Psoas muscle (tissue), 7 donors: ENCODE measurements at regions not wholly inside any gene's neighbourhood (a gene's known extent, or its start where the extent isn't known, plus 50 kb on each side); places are given as distances from the start of the nearest gene placed in this dataset.

ENCODE experiments used
- ATAC-seq, 4 donors: fragments of 200-7000 bp; cut with Tn5 transposase; one replicate each; pipeline ENCODE4 v1.9.1; 2020; ENCODE audit warnings: moderate library complexity in 3 of 4, mild to moderate bottlenecking in 2 of 4
- DNase-seq, 2 donors: peaks; one replicate each; pipeline ENCODE4 v3.0.0-alpha.2; 2020
- H3K27ac ChIP-seq: fragments of 200-600 bp; one replicate; pipeline ENCODE4 v1.8.0; 2022
- H3K27me3 ChIP-seq, 3 donors: fragments of 200-600 bp in 1 of 3; one replicate each; pipeline versions ENCODE4 v1.6.1 to v1.8.0; 2013 to 2022; ENCODE audit warnings: low read length in 2 of 3, mild to moderate bottlenecking in 2 of 3, moderate library complexity in 1 of 3; ENCODE audit not compliant: insufficient read depth in 3 of 3
- H3K36me3 ChIP-seq, 2 donors: fragments of 200-600 bp in 1 of 2; one replicate each; pipeline versions ENCODE4 v1.6.1 to v1.8.0; 2013 to 2022; ENCODE audit warnings: low read depth in 1 of 2, mild to moderate bottlenecking in 1 of 2, moderate library complexity in 1 of 2; ENCODE audit not compliant: insufficient read depth in 1 of 2
- H3K4me1 ChIP-seq: fragments of 200-600 bp; one replicate; pipeline ENCODE4 v1.8.0; 2022
- H3K4me3 ChIP-seq: fragments of 200-600 bp; one replicate; pipeline ENCODE4 v1.8.0; 2022; ENCODE audit warnings: mild to moderate bottlenecking
- H3K9me3 ChIP-seq: fragments of 200-600 bp; one replicate; pipeline ENCODE4 v1.8.0; 2022
- WGBS, 3 donors: extraction: QIAGEN DNeasy Blood & Tissue Kit; methylation state at CpG; one replicate each; pipeline versions ENCODE4 v1.1.6 to v1.1.7; 2013; 5-methylcytosine and 5-hydroxymethylcytosine counted together
- intact Hi-C, 2 donors: fragments of 100-400 bp; cut with DNase I; formaldehyde crosslinking; loops; one replicate each; pipeline versions ENCODE4 v1.11.0 to v1.14.2; 2022
- TF ChIP-seq, protein P1 (sequence below): fragments of 200-600 bp; IDR thresholded peaks from one replicate; pipeline ENCODE4 v1.8.0; 2022; ENCODE audit warnings: antibody characterized with exemption
- donor health status: healthy with polysubstance abuse.
- donor health status: DM: no; HTN: no; CAD: no; lungs with moderate emphysema.
- donor health status: Bipolar disorder and iron deficiency.
- donor health status: healthy.
- donor health status: DM: yes; HTN: yes; CAD: no.
- donor health status: DM: no; HTN: no; CAD: no.
- donor health status: DM: yes; HTN: yes; CAD: no.

DNA sequence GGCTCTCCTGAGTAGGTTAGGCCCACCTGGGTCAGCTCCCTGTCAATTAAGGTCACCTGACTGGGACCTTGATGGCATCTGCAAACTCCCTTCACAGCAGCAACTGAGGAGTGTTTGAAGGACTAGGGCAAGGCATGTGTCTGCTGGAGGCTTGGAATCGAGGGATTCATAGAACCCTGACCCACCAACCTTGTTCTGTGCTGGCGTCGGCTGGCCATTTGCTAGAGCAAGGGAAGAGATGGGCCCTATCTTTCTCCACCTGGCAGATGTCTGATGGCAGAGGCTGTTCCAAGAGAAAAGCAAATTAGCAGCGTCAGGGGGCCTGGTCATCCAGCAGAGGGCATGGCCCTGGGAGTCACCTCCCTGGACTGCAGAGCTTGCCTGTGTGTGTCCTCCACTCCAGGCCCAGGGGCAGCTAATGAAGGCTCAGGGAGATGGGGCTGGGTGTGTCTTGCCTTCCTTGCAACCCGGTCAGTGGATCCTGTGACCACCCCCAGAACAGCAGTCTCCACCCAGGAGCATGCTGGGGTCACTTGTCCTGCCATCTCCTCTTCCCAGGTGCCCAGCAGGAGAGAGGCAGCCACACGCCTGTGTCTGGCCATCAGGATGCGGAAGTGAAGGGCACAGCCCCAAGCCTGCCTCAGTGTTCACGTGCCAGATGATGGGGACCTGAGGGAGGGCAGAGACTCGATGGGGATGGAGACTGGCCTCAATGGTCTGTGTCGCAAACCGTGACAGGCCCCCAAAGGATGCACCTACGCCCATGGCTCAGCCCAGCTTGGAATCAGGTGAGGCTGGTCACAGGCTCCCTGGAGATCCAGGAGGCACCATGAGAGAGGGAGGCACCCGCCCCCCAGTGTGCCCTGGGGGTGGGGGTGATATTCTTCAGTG, 53.9 kb downstream of the BARX1 start:
- no peak overlapping the region for H3K4me3 ChIP-seq
- no peaks in the 10 kb centered on the region for H3K9me3 ChIP-seq
- H3K27ac ChIP-seq = no peak overlapping the region
- ATAC-seq (no peak), DNase-seq (peak in 1 of 2 donors; percentile 32)
- intact Hi-C loops = no loop called here
- H3K36me3 ChIP-seq = no peaks in the 10 kb centered on the region
- peaks cover 0 to 4% (median 0%) of the 10 kb centered on the region in 3 donors for H3K27me3 ChIP-seq
- TF ChIP-seq, protein P1, sequence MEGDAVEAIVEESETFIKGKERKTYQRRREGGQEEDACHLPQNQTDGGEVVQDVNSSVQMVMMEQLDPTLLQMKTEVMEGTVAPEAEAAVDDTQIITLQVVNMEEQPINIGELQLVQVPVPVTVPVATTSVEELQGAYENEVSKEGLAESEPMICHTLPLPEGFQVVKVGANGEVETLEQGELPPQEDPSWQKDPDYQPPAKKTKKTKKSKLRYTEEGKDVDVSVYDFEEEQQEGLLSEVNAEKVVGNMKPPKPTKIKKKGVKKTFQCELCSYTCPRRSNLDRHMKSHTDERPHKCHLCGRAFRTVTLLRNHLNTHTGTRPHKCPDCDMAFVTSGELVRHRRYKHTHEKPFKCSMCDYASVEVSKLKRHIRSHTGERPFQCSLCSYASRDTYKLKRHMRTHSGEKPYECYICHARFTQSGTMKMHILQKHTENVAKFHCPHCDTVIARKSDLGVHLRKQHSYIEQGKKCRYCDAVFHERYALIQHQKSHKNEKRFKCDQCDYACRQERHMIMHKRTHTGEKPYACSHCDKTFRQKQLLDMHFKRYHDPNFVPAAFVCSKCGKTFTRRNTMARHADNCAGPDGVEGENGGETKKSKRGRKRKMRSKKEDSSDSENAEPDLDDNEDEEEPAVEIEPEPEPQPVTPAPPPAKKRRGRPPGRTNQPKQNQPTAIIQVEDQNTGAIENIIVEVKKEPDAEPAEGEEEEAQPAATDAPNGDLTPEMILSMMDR = no peak
- 86 to 90% (median 86%) methylated on average over 13 of the region's 13 CpGs for WGBS, 3 donors
- no peaks in the 10 kb centered on the region for H3K4me1 ChIP-seq

DNA sequence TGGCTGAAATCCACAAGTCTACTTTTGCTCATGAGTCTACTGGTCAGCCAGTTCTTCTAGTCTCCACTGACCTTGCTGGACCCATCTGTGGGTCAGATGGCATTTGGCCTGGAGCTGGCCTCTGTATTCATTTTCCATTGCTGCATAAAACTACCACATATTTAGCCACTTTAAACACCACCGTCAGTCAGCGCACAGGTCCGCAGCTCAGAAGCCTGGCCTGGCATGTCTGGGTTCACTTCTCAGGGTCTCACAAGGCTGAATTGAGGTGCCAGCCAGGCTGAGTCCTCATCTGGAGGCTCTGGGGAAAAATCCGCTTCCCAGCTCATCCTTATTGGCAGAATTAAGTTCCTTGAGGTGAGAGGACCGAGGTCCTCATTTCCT, 54.7 kb downstream of the BARX1 start:
- Histone ChIP-seq H3K27me3 (peaks cover 0 to 4% (median 0%) of the 10 kb centered on the region in 3 donors), H3K4me3 (no peak overlapping the region), H3K36me3 (no peaks in the 10 kb centered on the region), H3K9me3 (no peaks in the 10 kb centered on the region), H3K4me1 (no peaks in the 10 kb centered on the region), H3K27ac (no peak overlapping the region)
- TF ChIP-seq, protein P1 = no peak
- WGBS, 3 donors = 88 to 95% (median 93%) methylated on average over 5 of the region's 5 CpGs
- intact Hi-C loops = no loop called here
- ATAC-seq (no peak), DNase-seq (no peak)

DNA sequence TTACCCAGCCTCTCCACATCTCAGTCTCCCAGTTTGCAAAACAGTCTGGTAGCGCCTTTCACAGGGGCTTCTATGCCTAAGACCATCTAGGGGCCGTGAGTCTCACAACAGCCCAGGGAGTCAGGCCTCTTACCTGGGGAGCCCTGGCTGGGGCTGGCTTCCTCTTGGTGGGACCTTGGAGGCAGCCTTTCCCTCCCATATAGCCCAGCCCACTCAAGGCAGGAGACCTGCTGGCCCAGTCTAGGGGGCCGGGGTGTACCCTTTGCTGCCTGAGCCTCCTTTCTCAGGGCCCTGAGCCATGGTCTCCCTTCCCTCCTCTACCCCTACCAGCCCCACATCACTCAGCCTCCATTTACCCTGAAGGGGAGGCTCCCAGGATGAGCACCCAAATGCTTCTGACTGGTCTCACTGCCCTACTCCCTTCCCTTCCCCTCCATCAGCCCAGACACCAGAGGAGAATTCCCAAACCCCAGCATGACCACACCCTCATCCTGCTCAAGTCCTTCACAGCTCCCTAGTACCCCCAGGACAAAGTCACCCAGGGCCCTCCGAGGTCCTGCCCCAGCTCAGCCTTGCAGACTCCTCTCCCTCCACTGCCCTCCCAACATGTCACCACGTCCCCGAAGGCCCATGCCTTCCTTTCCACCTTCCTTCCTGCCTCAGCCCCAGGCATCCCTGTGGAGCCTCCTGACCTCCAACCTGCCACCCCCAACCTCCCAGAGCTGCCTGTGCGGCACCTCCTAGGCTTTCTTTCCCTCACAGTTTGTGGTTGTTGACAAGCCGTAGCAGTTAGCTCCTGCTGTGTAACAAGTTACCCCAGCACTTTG, 55.3 kb downstream of the BARX1 start:
- no peaks in the 10 kb centered on the region for H3K9me3 ChIP-seq
- intact Hi-C loops = no loop called here
- no peak overlapping the region for H3K27ac ChIP-seq
- DNase-seq = peak; percentile 2 to 17
- H3K4me3 ChIP-seq = no peak overlapping the region
- H3K4me1 ChIP-seq = no peaks in the 10 kb centered on the region
- peaks cover 0 to 4% (median 0%) of the 10 kb centered on the region in 3 donors for H3K27me3 ChIP-seq
- 90 to 92% (median 91%) methylated on average over 8 of the region's 8 CpGs for WGBS, 3 donors
- no peaks in the 10 kb centered on the region for H3K36me3 ChIP-seq
- ATAC-seq = no peak
- TF ChIP-seq, protein P1 = no peak

DNA sequence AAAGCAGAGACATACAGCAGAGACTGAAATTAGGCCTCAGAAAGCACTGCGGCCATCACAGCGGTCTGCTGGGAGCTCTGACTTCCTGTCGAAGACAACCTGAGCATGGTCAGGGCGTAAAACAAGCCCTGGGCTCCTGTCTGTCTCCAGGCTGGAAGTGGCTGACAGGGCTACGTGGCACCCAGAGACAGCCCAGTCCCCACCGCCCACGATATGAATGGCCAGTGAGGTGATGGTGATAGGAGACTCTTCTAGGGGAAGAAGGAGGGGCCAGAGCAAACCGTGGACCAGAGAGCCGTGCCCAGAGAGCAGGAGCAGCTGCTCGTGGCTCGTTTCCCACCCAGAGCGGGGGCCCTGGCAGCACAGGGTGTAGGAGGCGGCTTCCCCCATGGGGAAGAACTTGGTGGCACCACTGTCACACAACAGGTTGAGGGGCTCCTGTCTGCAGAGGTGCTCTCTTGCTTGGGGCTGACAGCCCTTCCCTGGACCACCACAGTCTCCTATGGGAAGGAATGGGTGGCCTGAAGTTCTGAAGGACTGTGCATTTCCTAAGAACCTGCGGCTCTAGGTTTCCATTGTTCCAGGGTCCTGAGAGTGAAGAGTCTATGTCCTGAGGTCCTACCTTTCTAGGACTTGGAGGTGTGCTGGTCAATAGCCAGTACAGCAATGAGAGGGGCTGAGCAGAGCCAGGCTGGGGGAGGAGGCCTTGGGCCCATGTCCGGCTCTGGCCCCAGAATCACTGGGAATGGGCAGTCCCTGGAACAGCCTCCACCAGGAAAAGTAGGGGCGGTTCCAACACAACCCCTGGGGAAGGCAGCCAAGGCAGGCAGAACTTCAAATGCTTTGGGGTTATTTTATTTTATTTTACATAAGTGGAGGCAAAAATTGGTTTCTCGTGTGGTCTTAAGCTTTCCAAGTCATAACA, 56.4 kb downstream of the BARX1 start:
- H3K27me3 ChIP-seq = peaks cover 0 to 4% (median 0%) of the 10 kb centered on the region in 3 donors
- H3K4me1 ChIP-seq = no peaks in the 10 kb centered on the region
- no peak overlapping the region for H3K4me3 ChIP-seq
- intact Hi-C loops = no loop called here
- DNase-seq (peak in 1 of 2 donors; percentile 16), ATAC-seq (no peak)
- H3K36me3 ChIP-seq = no peaks in the 10 kb centered on the region
- TF ChIP-seq, protein P1 = no peak
- 64 to 68% (median 65%) methylated on average over 17 of the region's 17 CpGs for whole genome bisulfite sequencing, 3 donors
- H3K9me3 ChIP-seq = no peaks in the 10 kb centered on the region
- no peak overlapping the region for H3K27ac ChIP-seq
